Activated B cell treated with CpG ODN at 0.5 μM for 24 hours (primary cell): ENCODE measurements at regions not wholly inside any gene's neighbourhood (a gene's known extent, or its start where the extent isn't known, plus 50 kb on each side); places are given as distances from the start of the nearest gene placed in this dataset.

Experiments
- ATAC-seq: fragments of 200-7000 bp; cut with Tn5 transposase; one replicate; pipeline ENCODE4 v1.10.0; 2021; ENCODE audit warnings: low read depth, mild to moderate bottlenecking, moderate library complexity
- CTCF ChIA-PET: fragments of 350-600 bp; sonication (Branson Sonifier 250); formaldehyde crosslinking; loops from one replicate; lab custom pipeline; 2021; ENCODE audit warnings: antibody characterized with exemption; lab: Charles Lee
- POLR2A ChIA-PET: fragments of 350-600 bp; sonication (Branson Sonifier 250); formaldehyde crosslinking; loops from one replicate; lab custom pipeline; 2021; ENCODE audit warnings: antibody characterized with exemption; lab: Charles Lee
- DNase-seq: peaks from one replicate; pipeline ENCODE4 v3.0.0; 2022
- H3K27ac Mint-ChIP-seq: one replicate; pipeline ENCODE4 v1.8.0; 2020; ENCODE audit warnings: mixed read lengths
- H3K27me3 Mint-ChIP-seq: one replicate; pipeline ENCODE4 v1.8.0; 2021; ENCODE audit warnings: mixed read lengths
- H3K36me3 Mint-ChIP-seq: one replicate; pipeline ENCODE4 v1.8.0; 2021; ENCODE audit warnings: low read depth, mixed read lengths
- H3K4me1 Mint-ChIP-seq: one replicate; pipeline ENCODE4 v1.8.0; 2021; ENCODE audit warnings: mixed read lengths
- H3K4me3 Mint-ChIP-seq: one replicate; pipeline ENCODE4 v1.8.0; 2020; ENCODE audit warnings: mild to moderate bottlenecking, mixed read lengths
- H3K9me3 Mint-ChIP-seq: one replicate; pipeline ENCODE4 v1.8.0; 2020; ENCODE audit warnings: mixed read lengths
- CTCF ChIP-seq: fragments of 200-600 bp; IDR thresholded peaks from one replicate; pipeline ENCODE4 v1.8.0; 2022; ENCODE audit warnings: antibody characterized with exemption, mild to moderate bottlenecking
- intact Hi-C: fragments of 100-400 bp; cut with micrococcal nuclease; formaldehyde crosslinking; loops from one replicate; pipeline ENCODE4 v1.15.1; 2024

GRCh38 chr11:131253656-131254151, 116.7 kb upstream of the NTM start:
- Mint-ChIP-seq H3K36me3 (no peaks in the 10 kb centered on the region), H3K27me3 (peaks cover 2% of the 10 kb centered on the region), H3K4me3 (no peak overlapping the region), H3K27ac (no peak overlapping the region), H3K4me1 (no peaks in the 10 kb centered on the region), H3K9me3 (no peaks in the 10 kb centered on the region)
- ATAC-seq (no peak), DNase-seq (no peak)
- ChIA-PET POLR2A (no interaction called here), CTCF (no interaction called here)
- TF ChIP-seq CTCF: no peak
- intact Hi-C loops: no loop called here

GRCh38 chr11:131254254-131254653, 116.2 kb upstream of the NTM start:
- ChIA-PET CTCF (no interaction called here), POLR2A (no interaction called here)
- ATAC-seq (no peak), DNase-seq (no peak)
- Mint-ChIP-seq H3K27ac (no peak overlapping the region), H3K4me3 (no peak overlapping the region), H3K4me1 (no peaks in the 10 kb centered on the region), H3K36me3 (no peaks in the 10 kb centered on the region), H3K27me3 (no peaks in the 10 kb centered on the region), H3K9me3 (no peaks in the 10 kb centered on the region)
- TF ChIP-seq CTCF: no peak
- intact Hi-C loops: no loop called here

GRCh38 chr11:131274233-131274632, 96.2 kb upstream of the NTM start:
- ChIA-PET POLR2A (no interaction called here), CTCF (no interaction called here)
- Mint-ChIP-seq H3K4me1 (no peaks in the 10 kb centered on the region), H3K4me3 (no peak overlapping the region), H3K9me3 (peaks cover 19% of the 10 kb centered on the region), H3K27ac (no peak overlapping the region), H3K27me3 (no peaks in the 10 kb centered on the region), H3K36me3 (no peaks in the 10 kb centered on the region)
- no peak for DNase-seq
- ATAC-seq: no peak
- no peak for TF ChIP-seq CTCF
- intact Hi-C loops: no loop called here

GRCh38 chr11:131275580-131275979, 94.8 kb upstream of the NTM start:
- Mint-ChIP-seq H3K4me1 (no peaks in the 10 kb centered on the region), H3K27me3 (no peaks in the 10 kb centered on the region), H3K36me3 (no peaks in the 10 kb centered on the region), H3K27ac (no peak overlapping the region), H3K9me3 (peaks cover 12% of the 10 kb centered on the region), H3K4me3 (no peak overlapping the region)
- TF ChIP-seq CTCF: no peak
- DNase-seq: no peak
- intact Hi-C loops: no loop called here
- ChIA-PET POLR2A (no interaction called here), CTCF (no interaction called here)
- ATAC-seq: no peak

- H3K27me3 Mint-ChIP-seq: no peaks in the 10 kb centered on the region
- H3K9me3 Mint-ChIP-seq: no peaks in the 10 kb centered on the region
- DNase-seq (no peak), ATAC-seq (no peak)
- H3K4me1 Mint-ChIP-seq: no peaks in the 10 kb centered on the region
- H3K4me3 Mint-ChIP-seq: no peak overlapping the region
- ChIA-PET CTCF (no interaction called here), POLR2A (no interaction called here)
- no peak for TF ChIP-seq CTCF
- intact Hi-C loops: no loop called here
- H3K27ac Mint-ChIP-seq: no peak overlapping the region
- no peaks in the 10 kb centered on the region for H3K36me3 Mint-ChIP-seq
Measured at GRCh38 chr11:131278472-131278871, 91.9 kb upstream of the NTM start.
